GM18517 (cell line): ENCODE measurements at regions not wholly inside any gene's neighbourhood (a gene's known extent, or its start where the extent isn't known, plus 50 kb on each side); places are given as distances from the start of the nearest gene placed in this dataset.
"Not testable (repeated sequence)": the region's sequence is repeated elsewhere in the genome, so short reads cannot be mapped to it uniquely, and the experiment has no call there.

Experiments used
- ATAC-seq: cut with Tn5 transposase; IDR thresholded peaks from one replicate; pipeline ENCODE4 v1.9.1; 2021; ENCODE audit warnings: mild to moderate bottlenecking, moderate library complexity; ENCODE audit not compliant: unreplicated experiment

DNA sequence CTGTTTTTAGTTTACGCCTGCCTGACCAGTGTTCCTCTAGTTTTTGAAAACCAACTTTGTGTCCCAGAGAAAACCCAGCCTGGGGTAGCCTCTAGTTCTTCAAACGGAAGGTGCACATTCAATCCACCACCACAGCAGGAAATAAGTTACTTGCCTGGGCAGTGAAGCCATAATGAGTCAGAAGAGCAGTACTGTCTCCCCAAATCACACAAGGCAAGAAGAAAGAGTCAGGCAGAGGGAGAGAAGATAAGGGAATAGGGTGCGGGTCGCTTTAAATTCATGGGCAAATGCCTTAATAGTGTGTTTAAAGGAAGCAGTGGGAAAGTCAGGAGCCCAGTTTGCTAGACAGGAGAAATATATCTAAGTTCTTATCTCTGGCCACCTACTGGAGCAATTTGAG, 333.8 kb upstream of the GRIA3 start:
- no peak for ATAC-seq

- no peak for ATAC-seq
Measured at GRCh38 chrX:122856205-122856604, 327.9 kb upstream of the GRIA3 start.

DNA sequence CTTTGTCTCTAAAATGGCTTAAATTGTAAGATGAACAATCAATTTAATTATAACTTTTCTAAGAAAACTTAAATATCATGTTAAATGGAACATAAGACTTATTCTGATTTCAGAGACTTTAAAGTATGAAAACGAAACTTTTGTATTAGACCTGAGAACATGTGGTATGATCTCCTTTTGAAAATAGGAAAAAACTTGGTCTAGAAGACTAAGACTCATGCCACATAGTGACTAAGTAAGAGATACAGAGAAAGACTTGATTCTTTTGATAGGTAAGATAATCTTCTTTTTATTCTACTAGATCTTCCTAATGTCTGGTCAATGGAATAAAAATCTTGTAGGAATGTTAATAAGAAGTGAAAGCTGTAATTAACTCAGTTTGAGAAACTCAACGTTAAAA, 326.3 kb upstream of the GRIA3 start:
- no peak for ATAC-seq

- no peak for ATAC-seq
Measured at GRCh38 chrX:122863067-122863466, 321.0 kb upstream of the GRIA3 start.

- ATAC-seq = no peak
Measured at GRCh38 chrX:122866532-122866931, 317.5 kb upstream of the GRIA3 start.

DNA sequence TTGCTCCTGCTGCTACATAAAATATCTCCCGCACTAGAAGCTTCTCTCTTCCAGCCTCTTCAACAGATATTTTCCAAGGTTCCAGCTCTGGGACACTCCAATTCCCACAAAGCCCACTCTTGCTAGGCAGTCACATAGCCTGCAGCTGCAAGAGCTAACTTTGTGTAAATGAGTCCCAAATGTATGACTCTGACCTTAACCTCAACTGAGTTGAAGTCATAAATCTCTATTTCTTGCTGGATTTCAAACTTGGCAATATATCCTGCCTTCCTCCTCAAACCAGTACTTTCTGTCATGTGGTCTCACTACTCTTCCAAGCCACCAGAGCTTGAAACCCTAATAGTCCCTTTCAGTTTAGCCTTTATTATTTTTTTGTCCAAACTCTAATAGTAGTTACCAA, 315.4 kb upstream of the GRIA3 start:
- ATAC-seq = no peak

- no peak for ATAC-seq
Measured at GRCh38 chrX:122869171-122869570, 314.9 kb upstream of the GRIA3 start.

GRCh38 chrX:122878269-122878668, 305.8 kb upstream of the GRIA3 start:
- no peak for ATAC-seq

GRCh38 chrX:122880952-122881351, 303.1 kb upstream of the GRIA3 start:
- no peak for ATAC-seq

GRCh38 chrX:122890729-122891128, 293.3 kb upstream of the GRIA3 start:
- ATAC-seq = no peak

DNA sequence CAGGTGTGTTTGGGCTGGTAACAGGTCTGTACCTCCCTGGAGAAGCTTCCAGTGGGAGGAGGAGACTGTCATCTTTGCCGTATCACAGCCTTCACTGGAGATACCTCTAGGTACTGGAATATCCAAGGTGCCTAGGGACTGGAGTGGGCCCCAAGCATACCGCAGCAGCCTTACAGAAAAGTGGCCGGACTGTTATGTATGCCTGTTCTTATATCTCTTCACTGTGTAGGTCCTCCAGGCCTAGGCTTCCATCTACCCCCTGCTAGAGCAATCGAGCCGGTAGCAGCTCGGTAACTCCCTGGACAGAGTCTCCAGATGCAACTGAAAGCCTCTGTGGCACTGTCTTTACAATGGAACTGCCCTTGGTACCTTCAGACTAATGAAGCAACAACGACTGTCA, 277.4 kb upstream of the GRIA3 start:
- no peak for ATAC-seq

DNA sequence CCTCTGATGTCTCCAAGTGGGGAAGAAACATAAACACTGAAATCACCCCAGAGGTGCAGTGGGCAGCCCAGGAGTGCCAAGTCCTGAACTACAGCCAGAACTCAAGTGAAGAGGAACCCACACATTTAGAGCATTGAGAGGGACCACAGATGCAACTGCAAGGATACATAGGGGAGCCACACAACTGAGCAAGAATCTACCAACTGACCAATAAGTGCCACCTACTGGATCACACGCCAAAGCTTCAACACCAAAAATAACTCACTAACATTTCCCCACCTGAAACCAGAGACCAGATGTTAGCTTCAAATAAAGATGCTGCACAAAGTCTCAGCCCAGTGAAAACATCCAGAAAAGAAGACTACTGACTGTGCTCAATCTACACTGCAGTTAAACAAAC, 276.7 kb upstream of the GRIA3 start:
- ATAC-seq = no peak

DNA sequence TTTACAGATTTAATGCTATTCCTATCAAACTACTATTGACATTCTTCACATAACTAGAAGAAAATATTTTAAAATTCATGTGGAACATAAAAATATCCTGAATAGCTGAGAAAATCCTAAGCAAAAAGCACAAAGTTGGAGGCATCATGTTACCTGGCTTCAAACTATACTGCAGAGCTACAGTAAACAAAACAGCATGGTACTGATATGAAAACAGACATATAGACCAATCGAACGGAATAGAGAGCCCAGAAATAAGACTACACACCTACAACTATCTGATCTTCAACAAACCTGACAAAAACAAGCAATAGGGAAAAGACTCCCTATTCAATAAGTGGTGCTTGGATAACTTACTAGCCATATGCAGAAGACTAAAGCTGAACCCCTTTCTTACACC, 273.4 kb upstream of the GRIA3 start:
- no peak for ATAC-seq

DNA sequence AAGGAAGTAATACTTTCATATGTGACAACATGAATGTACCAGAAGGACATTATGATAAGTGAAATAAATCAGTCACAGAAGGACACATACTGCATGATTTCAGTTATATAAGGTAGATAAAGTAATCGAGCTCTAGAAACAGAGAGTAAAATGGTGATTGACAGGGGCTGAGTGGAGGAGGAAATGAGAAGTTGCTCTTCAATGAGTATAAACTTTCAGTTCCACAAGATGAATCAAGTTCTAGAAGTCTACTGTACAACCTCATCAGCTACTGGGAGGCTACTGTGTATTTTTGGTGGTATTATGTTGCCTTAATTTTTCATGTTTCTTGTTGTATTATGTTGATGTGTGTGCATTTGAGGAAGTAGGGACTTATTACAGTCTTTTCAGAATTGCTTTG, 270.9 kb upstream of the GRIA3 start:
- ATAC-seq = no peak

GRCh38 chrX:122913764-122914163, 270.3 kb upstream of the GRIA3 start:
- no peak for ATAC-seq

GRCh38 chrX:122914256-122914655, 269.8 kb upstream of the GRIA3 start:
- no peak for ATAC-seq

DNA sequence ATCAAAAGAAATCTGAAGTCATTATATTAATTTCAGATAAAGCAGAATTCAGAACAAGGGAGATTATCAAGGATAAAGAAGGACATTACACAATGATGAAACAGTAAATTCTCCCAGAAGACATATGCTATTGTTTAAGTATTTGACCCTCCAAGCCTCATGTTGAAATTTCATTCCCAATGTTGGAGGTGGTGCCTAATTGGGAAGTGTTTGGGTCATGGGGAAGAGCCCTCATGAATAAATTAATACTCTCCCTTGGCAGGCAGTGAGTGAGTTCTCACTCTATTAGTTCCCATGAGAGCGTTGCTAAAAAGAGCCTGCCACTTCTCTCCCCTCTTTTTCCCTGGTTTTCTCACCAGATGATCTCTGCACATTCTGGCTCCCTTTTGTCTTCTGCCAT, 249.9 kb upstream of the GRIA3 start:
- ATAC-seq = no peak

- ATAC-seq = no peak
Measured at GRCh38 chrX:122940199-122940598, 243.9 kb upstream of the GRIA3 start.

DNA sequence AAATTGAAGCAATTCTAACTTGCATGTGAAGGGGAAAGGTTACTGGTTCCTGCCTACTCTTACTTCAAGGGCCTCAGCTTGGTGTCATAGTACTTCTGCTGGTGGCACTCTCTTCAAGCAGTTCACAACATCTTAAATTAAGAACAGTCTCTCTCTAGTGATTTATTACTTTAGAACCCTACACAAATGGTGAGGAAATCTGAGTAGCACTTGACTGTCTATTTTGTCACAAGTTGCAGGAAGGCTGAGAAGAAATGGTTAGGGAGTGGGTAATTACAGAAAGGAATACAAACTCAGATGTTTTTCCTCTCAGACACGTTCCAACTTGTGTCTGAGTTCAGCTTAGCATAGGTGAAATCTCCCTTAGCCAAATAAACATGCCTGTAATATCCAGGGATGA, 242.3 kb upstream of the GRIA3 start:
- no peak for ATAC-seq

DNA sequence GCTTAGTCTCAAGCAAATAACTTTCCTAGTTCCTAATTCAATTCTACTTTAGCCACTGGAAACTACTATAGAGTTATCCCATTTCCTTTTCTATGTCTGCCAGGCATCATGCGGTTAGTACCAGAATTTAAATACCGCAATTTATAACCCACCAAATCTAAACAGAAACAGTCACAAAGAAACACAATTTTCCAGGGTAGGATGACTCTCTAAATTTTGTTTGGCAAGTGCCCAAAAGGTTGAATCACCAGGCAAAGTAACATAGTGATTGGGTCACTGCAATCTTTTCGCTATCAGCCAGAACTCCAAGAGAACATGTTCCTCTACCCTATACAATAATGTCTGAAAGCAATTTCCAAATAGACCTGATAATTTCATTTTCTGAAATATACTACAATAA, 240.2 kb upstream of the GRIA3 start:
- no peak for ATAC-seq

DNA sequence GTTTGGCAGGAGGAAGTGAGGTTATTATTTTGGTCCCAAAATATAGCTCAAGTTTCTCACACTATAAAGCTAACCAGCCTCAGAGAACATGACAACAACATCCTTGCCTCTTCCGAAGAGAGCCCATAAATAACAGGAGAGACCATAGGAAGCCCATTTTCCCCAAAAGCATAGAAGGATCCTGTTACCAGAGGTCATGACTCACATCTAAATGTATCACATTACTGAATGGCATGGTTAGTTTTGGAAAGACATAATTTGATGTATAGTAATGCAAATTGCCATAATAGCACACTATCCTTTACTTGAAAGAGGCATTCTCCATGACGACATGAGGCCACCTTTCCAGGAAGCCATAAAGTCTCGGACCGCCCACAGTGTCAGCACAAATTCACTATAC, 238.8 kb upstream of the GRIA3 start:
- ATAC-seq = no peak

GRCh38 chrX:122972604-122973003, 211.5 kb upstream of the GRIA3 start:
- ATAC-seq = no peak

GRCh38 chrX:122982521-122982920, 201.6 kb upstream of the GRIA3 start:
- no peak for ATAC-seq

DNA sequence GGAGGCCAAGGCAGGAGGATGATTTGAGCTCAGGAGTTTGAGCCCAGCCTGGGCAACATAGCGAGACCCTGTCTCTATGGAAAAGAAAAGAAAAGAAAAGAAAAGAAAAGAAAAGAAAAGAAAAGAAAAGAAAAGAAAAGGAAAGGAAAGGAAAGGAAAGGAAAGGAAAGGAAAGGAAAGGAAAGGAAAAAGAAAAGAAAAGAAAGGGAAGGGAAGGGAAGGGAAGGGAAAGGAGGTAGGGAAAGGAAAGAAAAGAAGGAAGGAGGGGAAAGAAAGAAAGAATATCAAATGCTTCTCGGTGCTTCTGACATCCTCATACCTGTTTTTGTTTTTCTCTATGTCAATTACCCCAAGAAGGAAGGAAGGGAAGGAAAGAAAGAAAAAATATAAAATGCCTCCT, 181.2 kb upstream of the GRIA3 start:
- not testable (repeated sequence) for ATAC-seq
